T-helper 22 cell (primary cell): ENCODE measurements at regions not wholly inside any gene's neighbourhood (a gene's known extent, or its start where the extent isn't known, plus 50 kb on each side); places are given as distances from the start of the nearest gene placed in this dataset.
"Not testable (repeated sequence)": the region's sequence is repeated elsewhere in the genome, so short reads cannot be mapped to it uniquely, and the experiment has no call there.

Experiments used
- DNase-seq: peaks from one replicate; pipeline ENCODE4 v3.0.0-alpha.2; 2020; ENCODE audit warnings: low read depth

- DNase-seq = no peak
Observed at GRCh38 chr13:86858216-86858615, 813.0 kb upstream of the SLITRK5 start.

DNA sequence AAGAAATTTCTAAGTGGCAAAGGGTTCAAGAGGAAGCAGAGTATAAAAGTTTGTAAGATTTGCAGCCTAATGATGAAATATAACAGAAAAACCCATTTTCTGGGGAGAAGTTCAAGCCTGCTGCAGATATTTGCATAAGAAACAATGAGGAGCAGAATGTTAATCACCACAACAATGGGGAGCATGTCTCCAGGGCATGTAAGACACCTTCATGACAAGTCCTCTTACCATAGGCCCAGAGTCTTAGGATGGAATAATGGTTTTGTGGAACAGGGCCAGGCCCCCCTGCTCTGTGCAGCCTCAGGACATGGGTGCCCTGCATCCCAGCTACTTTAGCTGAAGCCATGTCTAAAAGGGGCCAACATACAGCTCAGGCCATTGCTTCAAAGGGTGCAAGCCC lies 809.0 kb upstream of the SLITRK5 start:
- no peak for DNase-seq

DNA sequence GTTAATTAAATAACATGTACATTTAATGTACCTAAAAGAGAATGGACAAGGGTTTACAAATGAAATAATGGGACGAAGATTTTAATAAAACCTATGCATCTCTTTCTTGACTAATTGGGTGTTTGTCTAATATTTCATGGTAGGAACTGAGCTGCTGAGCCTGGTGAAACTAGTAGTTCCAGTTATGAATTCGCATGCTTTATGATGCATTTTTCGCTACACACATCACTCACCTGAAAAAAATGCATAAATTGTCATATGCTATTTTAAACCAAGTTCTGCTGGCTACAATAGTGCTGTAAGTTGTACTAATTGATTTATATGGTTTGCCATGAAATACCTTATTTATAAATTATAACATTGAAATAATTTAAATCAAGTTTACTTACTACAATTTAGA lies 806.8 kb upstream of the SLITRK5 start:
- no peak for DNase-seq

GRCh38 chr13:86870444-86870843 lies 800.7 kb upstream of the SLITRK5 start:
- DNase-seq = no peak

- no peak for DNase-seq
Observed at GRCh38 chr13:86877441-86877840, 793.7 kb upstream of the SLITRK5 start.

DNA sequence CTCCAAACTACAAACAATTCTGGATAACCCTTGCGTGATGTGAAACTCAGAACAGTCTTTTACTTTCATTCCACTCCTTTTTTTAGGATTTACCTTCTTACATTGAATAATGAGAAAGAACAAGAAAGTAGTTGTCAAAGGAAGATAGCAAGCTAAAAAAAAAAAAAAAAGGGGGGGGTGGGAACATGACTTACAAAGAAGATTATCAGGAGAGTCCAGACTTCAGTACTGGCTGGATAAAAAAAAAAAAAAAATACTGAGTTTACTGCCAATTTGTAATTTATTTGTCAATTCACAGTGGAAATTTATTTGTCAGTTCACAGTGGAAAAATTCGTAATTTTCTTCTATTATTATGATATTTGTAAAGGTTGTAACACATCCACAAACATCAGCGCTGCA lies 792.4 kb upstream of the SLITRK5 start:
- DNase-seq = no peak

DNA sequence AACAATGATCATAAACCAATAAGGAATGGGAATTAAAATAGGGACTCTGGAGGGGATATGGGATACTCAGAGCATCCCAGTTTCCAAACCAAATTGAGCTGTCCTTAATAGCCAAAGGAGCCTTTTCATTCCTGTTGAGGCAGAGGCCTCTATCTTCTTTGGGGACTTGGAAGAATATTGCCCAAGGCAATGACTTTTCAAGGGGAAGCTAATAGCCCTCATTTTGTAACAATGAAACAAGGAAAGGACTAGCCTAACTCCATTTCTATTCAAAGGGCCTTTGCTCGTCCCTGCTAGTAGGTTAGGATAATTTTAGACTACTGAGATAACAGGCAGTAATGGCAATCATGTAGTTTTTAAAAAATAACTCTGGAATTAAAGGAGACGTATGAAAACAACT lies 789.8 kb upstream of the SLITRK5 start:
- no peak for DNase-seq

- DNase-seq = no peak
Observed at GRCh38 chr13:86882107-86882506, 789.1 kb upstream of the SLITRK5 start.

GRCh38 chr13:86882835-86883234 lies 788.3 kb upstream of the SLITRK5 start:
- no peak for DNase-seq

DNA sequence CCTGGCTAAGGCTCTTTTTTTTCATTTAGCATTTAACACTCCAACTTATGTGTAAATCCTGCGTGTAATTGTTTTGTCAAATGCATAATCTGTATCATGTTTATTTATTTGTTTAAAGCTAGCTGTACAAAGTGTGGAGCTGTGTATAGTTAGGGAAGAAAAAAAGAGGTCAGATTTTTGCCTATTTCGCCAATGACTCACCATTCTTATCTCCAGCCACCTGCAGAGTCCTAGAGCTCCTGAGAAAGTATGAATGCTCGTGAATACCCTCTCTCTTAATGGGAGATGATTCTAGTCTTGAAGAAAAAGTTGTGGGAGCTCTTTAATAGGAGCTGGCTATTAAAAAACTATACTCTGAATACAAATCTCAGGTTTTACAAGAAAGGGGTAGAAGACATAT lies 778.8 kb upstream of the SLITRK5 start:
- DNase-seq = no peak

GRCh38 chr13:86900906-86901305 lies 770.3 kb upstream of the SLITRK5 start:
- no peak for DNase-seq

GRCh38 chr13:86906127-86906874 lies 764.9 kb upstream of the SLITRK5 start:
- no peak for DNase-seq

DNA sequence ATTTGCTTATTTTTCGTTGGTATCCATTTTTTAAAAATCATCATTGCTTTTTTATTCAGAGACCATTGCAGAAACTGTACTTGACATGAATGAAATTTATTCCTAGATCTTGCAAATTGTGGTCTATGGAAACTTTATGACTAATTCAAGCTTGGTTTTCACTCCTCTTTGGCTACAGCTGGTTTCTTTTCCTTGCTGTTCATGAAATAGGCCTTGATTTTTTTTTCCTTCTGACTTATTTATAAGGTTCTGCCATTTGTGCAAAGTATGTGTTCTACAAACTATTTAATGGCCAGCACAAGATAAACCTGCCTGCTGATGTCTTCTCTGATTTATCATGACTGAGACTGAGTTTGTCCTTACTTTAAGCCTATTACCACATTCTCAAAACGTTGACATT lies 764.0 kb upstream of the SLITRK5 start:
- DNase-seq = no peak

DNA sequence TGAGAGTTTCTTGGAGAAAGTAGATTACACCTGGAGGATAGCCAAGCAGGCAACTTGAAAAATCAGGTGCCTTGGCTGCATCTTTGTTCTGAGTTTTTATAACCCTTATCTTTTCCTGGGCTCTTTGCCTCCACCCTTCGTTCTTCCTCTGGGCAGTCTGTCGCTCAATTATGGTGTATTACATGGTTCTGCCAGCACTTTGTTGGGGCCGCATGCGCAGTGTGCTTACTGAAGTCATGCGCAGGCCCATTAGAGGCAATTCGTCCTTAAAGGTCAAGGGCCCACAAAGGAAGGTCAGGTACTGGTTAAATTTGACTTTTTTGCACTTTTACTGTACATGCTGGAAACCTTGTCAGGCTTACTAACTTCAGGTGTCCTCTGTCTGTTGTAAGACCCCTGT lies 761.9 kb upstream of the SLITRK5 start:
- no peak for DNase-seq

GRCh38 chr13:86914757-86915156 lies 756.4 kb upstream of the SLITRK5 start:
- no peak for DNase-seq

DNA sequence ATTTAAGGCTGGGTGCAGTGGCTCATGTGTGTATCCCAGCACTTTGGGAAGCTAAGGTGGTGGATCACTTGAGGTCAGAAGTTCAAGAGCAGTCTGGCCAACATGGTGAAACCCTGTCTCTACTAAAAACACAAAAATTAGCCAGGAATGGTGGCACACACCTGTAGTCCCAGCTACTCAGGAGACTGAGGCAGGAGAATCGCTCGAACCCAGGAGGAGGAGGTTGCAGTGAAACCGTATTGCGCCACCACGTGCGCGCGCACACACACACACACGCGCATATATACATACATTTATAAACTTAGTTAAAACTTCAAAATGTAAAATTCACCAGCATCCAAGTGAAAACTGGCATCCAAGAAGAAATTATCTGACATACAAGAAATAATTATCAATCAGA lies 753.7 kb upstream of the SLITRK5 start:
- DNase-seq = not testable (repeated sequence)

- no peak for DNase-seq
Observed at GRCh38 chr13:86918682-86919081, 752.5 kb upstream of the SLITRK5 start.

DNA sequence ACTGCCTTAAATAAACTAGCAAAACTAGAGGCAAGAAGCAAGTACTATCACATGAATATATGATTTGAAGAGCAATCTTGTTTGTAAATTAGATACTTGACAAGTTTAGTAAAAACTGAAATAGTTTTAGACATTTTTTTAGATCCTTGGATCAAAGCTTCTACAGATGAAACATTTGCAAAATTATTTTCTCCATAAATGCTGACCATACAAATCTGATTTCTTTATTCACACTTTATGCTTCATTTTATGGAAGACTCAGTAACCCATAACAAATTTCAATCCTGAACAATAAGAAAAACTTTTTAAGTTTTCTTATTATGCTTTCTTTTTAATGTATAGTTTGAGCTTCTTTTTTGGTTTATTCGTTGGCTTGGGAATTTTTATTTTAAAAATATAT lies 750.2 kb upstream of the SLITRK5 start:
- no peak for DNase-seq

DNA sequence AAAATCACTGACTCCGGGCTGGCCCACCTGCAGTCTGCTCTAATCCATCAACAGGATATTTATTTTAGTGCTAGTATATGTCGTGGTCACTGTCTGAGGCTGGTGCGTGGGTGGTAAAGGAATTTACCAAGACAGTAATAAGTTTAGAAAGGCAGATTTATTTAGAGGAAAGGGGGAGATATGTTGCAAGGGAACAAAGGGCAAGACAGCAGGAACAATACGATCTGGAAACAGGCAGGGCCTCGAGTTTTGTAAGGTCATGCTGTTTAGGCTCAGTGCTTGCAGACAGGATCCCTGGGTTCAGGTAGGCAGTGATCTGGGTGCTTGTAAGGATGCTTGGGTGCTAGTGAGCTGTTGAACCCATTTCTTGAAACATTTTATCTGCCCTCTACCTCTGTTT lies 748.2 kb upstream of the SLITRK5 start:
- DNase-seq = no peak

DNA sequence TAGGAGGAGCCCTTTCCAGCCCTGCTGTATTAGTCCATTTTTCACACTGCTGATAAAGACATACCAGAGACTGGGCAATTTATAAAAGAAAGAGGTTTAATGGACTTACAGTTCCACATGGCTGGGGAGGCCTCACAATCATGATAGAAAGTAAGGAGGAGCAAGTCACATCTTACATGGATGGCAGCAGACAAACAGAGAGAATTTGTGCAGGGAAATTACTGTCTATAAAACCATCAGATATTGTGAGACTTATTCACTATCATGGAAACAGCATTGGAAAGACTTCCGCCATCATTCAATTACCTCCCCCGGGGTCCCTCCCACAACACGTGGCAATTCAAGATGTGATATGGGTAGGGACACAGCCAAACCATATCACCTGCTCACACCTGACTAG lies 744.3 kb upstream of the SLITRK5 start:
- not testable (repeated sequence) for DNase-seq

GRCh38 chr13:86932776-86933334 lies 738.3 kb upstream of the SLITRK5 start:
- DNase-seq = no peak

DNA sequence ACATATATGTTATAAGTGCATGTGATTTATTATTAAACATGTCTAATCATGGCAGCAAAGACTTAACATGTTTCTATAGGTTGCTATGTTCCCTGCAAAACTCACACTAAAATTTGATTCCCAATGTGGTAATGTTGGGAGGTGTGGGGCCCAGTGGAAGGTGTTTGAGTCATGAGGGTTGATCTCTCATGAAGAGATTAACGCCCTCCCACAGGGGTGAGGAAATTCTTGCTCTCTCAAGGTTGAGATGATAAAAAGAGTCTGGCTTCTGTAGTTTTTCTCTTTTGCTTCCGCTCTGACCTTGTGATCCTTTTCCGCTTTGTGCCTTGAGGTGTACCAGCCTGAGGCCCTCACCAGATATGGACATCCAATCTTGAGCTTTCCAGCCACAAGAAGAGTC lies 737.5 kb upstream of the SLITRK5 start:
- DNase-seq = no peak

- no peak for DNase-seq
Observed at GRCh38 chr13:86937316-86937715, 733.9 kb upstream of the SLITRK5 start.

- DNase-seq = no peak
Observed at GRCh38 chr13:86945584-86945983, 725.6 kb upstream of the SLITRK5 start.
